K562 (cell line): ENCODE measurements at regions not wholly inside any gene's neighbourhood (a gene's known extent, or its start where the extent isn't known, plus 50 kb on each side); places are given as distances from the start of the nearest gene placed in this dataset.

ENCODE experiments used
- ATAC-seq: fragments of 200-7000 bp; cut with Tn5 transposase; 3 replicates; pipeline ENCODE4 v1.9.1; 2020; ENCODE audit warnings: moderate library complexity
- BruUV-seq: library from RNA; stranded (reverse); fragments of 400-500 nt; replicated peaks from 2 replicates; lab custom pipeline; 2021; lab: Mats Ljungman, UMichigan
- CTCF ChIA-PET: fragments of 300-600 bp; formaldehyde crosslinking; extraction: SDS; loops from one replicate; lab custom pipeline; 2021; ENCODE audit warnings: low intra/inter-chr PET ratio; lab: Yijun Ruan, JAX
- POLR2A ChIA-PET: fragments of 300-600, 350-650 bp; sonication (Branson Sonifier 250); formaldehyde crosslinking; extraction: SDS; loops from one replicate; lab custom pipeline; 2021; ENCODE audit warnings: antibody characterized with exemption, inconsistent platforms; lab: Yijun Ruan, JAX
- DNase-seq, 4 experiments: peaks; one replicate each; pipeline versions ENCODE4 v3.0.0 to v3.0.0-alpha.2; 2011 to 2018; ENCODE audit warnings: low spot score in 3 of 4, mixed read lengths in 3 of 4; ENCODE audit errors: extremely low read depth in 1 of 4
- FAIRE-seq: peaks from 2 replicates; lab custom pipeline; 2011; peaks lifted over from hg19 to GRCh38; lab: Jason Lieb, UNC
- H2AFZ ChIP-seq: 2 replicates; pipeline ENCODE4 v1.6.0; 2011; ENCODE audit warnings: low read depth, low read length, control low read depth, inconsistent platforms
- H3K27ac ChIP-seq: fragments of 200-600 bp; 3 replicates; pipeline ENCODE4 v1.8.0; 2011; ENCODE audit warnings: low read depth, mild to moderate bottlenecking, control low read depth, inconsistent platforms, low read length, moderate library complexity, mixed read lengths; ENCODE audit errors: extremely low read depth
- H3K27me3 ChIP-seq, 2 experiments: fragments of 300-600 bp in 1 of 2; 2 replicates in 1 of 2; 3 replicates in 1 of 2; pipeline versions ENCODE4 v1.6.0 to v1.8.0; 2011; ENCODE audit warnings: inconsistent platforms in 2 of 2, low read length in 2 of 2, mild to moderate bottlenecking in 1 of 2, mixed read lengths in 1 of 2, moderate library complexity in 1 of 2; ENCODE audit not compliant: control insufficient read depth in 2 of 2, insufficient read depth in 2 of 2
- H3K36me3 ChIP-seq: fragments of 300-600 bp; 3 replicates; pipeline ENCODE4 v1.8.0; 2011; ENCODE audit warnings: mild to moderate bottlenecking, low read length, inconsistent platforms; ENCODE audit not compliant: control insufficient read depth, insufficient read depth
- H3K4me1 ChIP-seq, 2 experiments: fragments of 200-600 bp in 1 of 2; replicated peaks in 1 of 2; 2 replicates in 1 of 2; 3 replicates in 1 of 2; pipeline versions ENCODE4 v1.5.1 to v1.8.0; 2011; ENCODE audit warnings: inconsistent platforms in 2 of 2, low read length in 2 of 2, mild to moderate bottlenecking in 1 of 2, mixed read lengths in 1 of 2, moderate library complexity in 1 of 2; ENCODE audit not compliant: control insufficient read depth in 2 of 2, insufficient read depth in 2 of 2
- H3K4me2 ChIP-seq: 2 replicates; pipeline ENCODE4 v1.6.1; 2011; ENCODE audit warnings: low read length, control low read depth, inconsistent platforms, mixed read lengths; ENCODE audit not compliant: insufficient read depth
- H3K4me3 ChIP-seq: fragments of 200-600 bp; sonication (generic), shearing (Covaris generic); 2 replicates; pipeline ENCODE4 v1.5.1; 2016; ENCODE audit warnings: control low read depth, inconsistent platforms
- H3K79me2 ChIP-seq: fragments of 200-600 bp; 3 replicates; pipeline ENCODE4 v1.8.0; 2011; ENCODE audit warnings: low read length, inconsistent platforms; ENCODE audit not compliant: control insufficient read depth, insufficient read depth
- H3K9ac ChIP-seq, 2 experiments: 2 replicates each; pipeline versions ENCODE4 v1.6.0 to v1.6.1; 2011; ENCODE audit warnings: low read depth in 2 of 2, low read length in 2 of 2, control low read depth in 1 of 2, inconsistent platforms in 1 of 2, mild to moderate bottlenecking in 1 of 2, mixed read lengths in 1 of 2; ENCODE audit not compliant: insufficient read depth in 1 of 2
- H3K9me1 ChIP-seq: one replicate; pipeline ENCODE4 v1.6.0; 2011; ENCODE audit warnings: inconsistent platforms, mild to moderate bottlenecking, low read length, moderate library complexity; ENCODE audit not compliant: control insufficient read depth, insufficient read depth
- H3K9me3 ChIP-seq: replicated peaks from 2 replicates; pipeline ENCODE4 v1.5.1; 2011; ENCODE audit warnings: low read depth, low read length, inconsistent platforms; ENCODE audit not compliant: control insufficient read depth, insufficient read depth
- H4K20me1 ChIP-seq: replicated peaks from 2 replicates; pipeline ENCODE4 v1.6.1; 2011; ENCODE audit warnings: low read length, inconsistent platforms, mixed read lengths; ENCODE audit not compliant: control insufficient read depth, insufficient read depth
- ARID1B ChIP-seq: fragments of 450-650 bp; IDR thresholded peaks from 2 replicates; pipeline ENCODE4 v1.6.1; 2016; ENCODE audit warnings: antibody characterized with exemption, mild to moderate bottlenecking, inconsistent platforms
- DACH1 ChIP-seq: fragments of 450-650 bp; IDR thresholded peaks from 2 replicates; pipeline ENCODE4 v1.6.1; 2018; ENCODE audit not compliant: partially characterized antibody
- ILK ChIP-seq: fragments of 450-650 bp; IDR thresholded peaks from 2 replicates; pipeline ENCODE4 v1.6.1; 2016; ENCODE audit warnings: missing genetic modification characterization, low read depth, mild to moderate bottlenecking, missing compliant biosample characterization, moderate library complexity, borderline replicate concordance
- MTF1 ChIP-seq: fragments of 250-450 bp; sonication (Bioruptor Pico); IDR thresholded peaks from 2 replicates; pipeline ENCODE4 v1.9.0; 2021; ENCODE audit warnings: moderate library complexity, mild to moderate bottlenecking, inconsistent platforms, borderline replicate concordance
- NFIX ChIP-seq: fragments of 250-450 bp; sonication (Bioruptor Pico); IDR thresholded peaks from 2 replicates; pipeline ENCODE4 v1.4.0; 2020; ENCODE audit warnings: low read depth, mild to moderate bottlenecking, moderate library complexity
- PHF21A ChIP-seq: fragments of 450-650 bp; IDR thresholded peaks from 2 replicates; pipeline ENCODE4 v1.6.1; 2017; ENCODE audit warnings: low read depth, borderline replicate concordance
- SMAD3 ChIP-seq: fragments of 450-650 bp; formaldehyde crosslinking; conservative IDR thresholded peaks from 2 replicates; pipeline ENCODE4 v1.4.0; 2020; ENCODE audit warnings: mild to moderate bottlenecking
- SRF ChIP-seq, 2 experiments: fragments of 250-450, 450-650 bp in 1 of 2; sonication (Bioruptor Pico) in 1 of 2; sonication (generic) in 1 of 2; formaldehyde crosslinking; IDR thresholded peaks; 2 replicates each; pipeline versions ENCODE4 v1.5.0 to v1.5.1; 2020 to 2022; ENCODE audit warnings: mild to moderate bottlenecking in 1 of 2, missing genetic modification reagents in 1 of 2
- SRSF9 ChIP-seq: fragments of 200-400 bp; formaldehyde crosslinking; IDR thresholded peaks from 2 replicates; pipeline ENCODE4 v1.6.1; 2017; ENCODE audit warnings: low read depth, low read length, borderline replicate concordance
- ZNF224 ChIP-seq: sonication (generic); formaldehyde crosslinking; IDR thresholded peaks from 2 replicates; pipeline ENCODE4 v1.8.0; 2022; ENCODE audit warnings: mild to moderate bottlenecking, missing genetic modification reagents
- ZNF609 ChIP-seq: sonication (generic); formaldehyde crosslinking; IDR thresholded peaks from 2 replicates; pipeline ENCODE4 v1.8.1; 2023; ENCODE audit warnings: missing genetic modification reagents, mild to moderate bottlenecking, borderline replicate concordance
- ZNF639 ChIP-seq, 2 experiments: fragments of 200-800 bp in 1 of 2; sonication (Bioruptor generic) in 1 of 2; sonication (generic) in 1 of 2; formaldehyde crosslinking in 1 of 2; IDR thresholded peaks in 1 of 2; conservative IDR thresholded peaks in 1 of 2; 2 replicates each; pipeline versions ENCODE4 v1.5.0 to v1.6.1; 2016 to 2020; ENCODE audit warnings: missing compliant biosample characterization in 1 of 2, missing genetic modification characterization in 1 of 2, missing genetic modification reagents in 1 of 2
- ZNF668 ChIP-seq: fragments of 250-450 bp; sonication (Bioruptor Pico); IDR thresholded peaks from 2 replicates; pipeline ENCODE4 v1.8.0; 2022; ENCODE audit warnings: mild to moderate bottlenecking, inconsistent platforms
- ZNF76 ChIP-seq: fragments of 250-450 bp; sonication (Bioruptor Pico); IDR thresholded peaks from 2 replicates; pipeline ENCODE4 v1.4.0; 2020; ENCODE audit warnings: mild to moderate bottlenecking, moderate library complexity, borderline replicate concordance
- WGBS: fragments of 100-300 bp; shearing (Covaris generic); methylation state at CpG from one replicate; pipeline ENCODE4 v1.1.6; 2016; ENCODE audit warnings: low coverage, mixed read lengths; ENCODE audit not compliant: insufficient coverage; ENCODE audit errors: missing lambda C conversion rate; 5-methylcytosine and 5-hydroxymethylcytosine counted together
- in situ Hi-C: fragments of 300-500 bp; cut with MboI; formaldehyde crosslinking; loops from 4 replicates; pipeline ENCODE4 v1.15.0; 2018; ENCODE audit warnings: inconsistent platforms, mixed read lengths
- intact Hi-C: fragments of 100-400 bp; cut with micrococcal nuclease; formaldehyde crosslinking; loops from 2 replicates; pipeline ENCODE4 v1.14.2; 2022
- TF ChIP-seq, protein P1 (sequence below): IDR thresholded peaks from 2 replicates; pipeline ENCODE4 v1.6.1; 2012; ENCODE audit warnings: low read depth, low read length, improper control_type of control experiment, borderline replicate concordance

GRCh38 chr10:57247271-57247670, 886.2 kb upstream of the ZWINT start:
- Histone ChIP-seq H3K4me3 (no peak overlapping the region), H3K36me3 (no peaks in the 10 kb centered on the region), H3K9me3 (no peaks in the 10 kb centered on the region), H3K9me1 (no peaks in the 10 kb centered on the region), H3K4me1 (no peaks in the 10 kb centered on the region), H3K27me3 (no peaks in the 10 kb centered on the region), H3K79me2 (no peaks in the 10 kb centered on the region), H3K4me2 (no peak overlapping the region), H3K27ac (no peak overlapping the region), H2AFZ (no peak overlapping the region), H3K9ac (no peak overlapping the region), H4K20me1 (no peaks in the 10 kb centered on the region)
- intact Hi-C loops = no loop called here
- DNase-seq (no peak), ATAC-seq (no peak), FAIRE-seq (no peak)
- CTCF ChIA-PET = no interaction called here
- BruUV-seq = no TSS peak
- 0% methylated on average over 4 of the region's 4 CpGs for WGBS
- POLR2A ChIA-PET = interaction anchor here (0.6 kb wide), 1 partner anchor 347 kb away, joined by 5 read pairs; no protein-coding TSS in a partner anchor
- in situ Hi-C loops = no loop called here
- TF ChIP-seq MTF1 (CRISPR knock-in tag) (no peak), DACH1 (no peak), ILK (tag) (no peak), ZNF639 (CRISPR knock-in tag; conservative IDR thresholded peaks at IDR 0.05 in 1 of 2, IDR thresholded peaks at IDR 0.05 in 1 of 2) (no peak), SRSF9 (no peak), SRF (CRISPR knock-in tag; IDR thresholded peaks at IDR 0.05) (no peak), PHF21A (no peak), ZNF224 (no peak), NFIX (no peak), ARID1B (no peak), ZNF76 (CRISPR knock-in tag) (no peak), ZNF668 (CRISPR knock-in tag) (no peak), SMAD3 (no peak), ZNF609 (no peak)
- TF ChIP-seq, protein P1, sequence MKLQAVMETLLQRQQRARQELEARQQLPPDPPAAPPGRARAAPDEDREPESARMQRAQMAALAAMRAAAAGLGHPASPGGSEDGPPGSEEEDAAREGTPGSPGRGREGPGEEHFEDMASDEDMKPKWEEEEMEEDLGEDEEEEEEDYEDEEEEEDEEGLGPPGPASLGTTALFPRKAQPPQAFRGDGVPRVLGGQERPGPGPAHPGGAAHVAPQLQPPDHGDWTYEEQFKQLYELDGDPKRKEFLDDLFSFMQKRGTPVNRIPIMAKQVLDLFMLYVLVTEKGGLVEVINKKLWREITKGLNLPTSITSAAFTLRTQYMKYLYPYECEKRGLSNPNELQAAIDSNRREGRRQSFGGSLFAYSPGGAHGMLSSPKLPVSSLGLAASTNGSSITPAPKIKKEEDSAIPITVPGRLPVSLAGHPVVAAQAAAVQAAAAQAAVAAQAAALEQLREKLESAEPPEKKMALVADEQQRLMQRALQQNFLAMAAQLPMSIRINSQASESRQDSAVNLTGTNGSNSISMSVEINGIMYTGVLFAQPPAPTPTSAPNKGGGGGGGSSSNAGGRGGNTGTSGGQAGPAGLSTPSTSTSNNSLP = no peak
